Mucosa of descending colon (tissue), 3 donors: ENCODE measurements at regions not wholly inside any gene's neighbourhood (a gene's known extent, or its start where the extent isn't known, plus 50 kb on each side); places are given as distances from the start of the nearest gene placed in this dataset.

Experiments used
- ATAC-seq: fragments of 200-7000 bp; cut with Tn5 transposase; one replicate; pipeline ENCODE4 v1.9.1; 2020; ENCODE audit warnings: mild to moderate bottlenecking, moderate library complexity
- DNase-seq, 3 donors: peaks; one replicate each; pipeline ENCODE4 v3.0.0-alpha.2; 2020
- H3K36me3 ChIP-seq: fragments of 200-600 bp; one replicate; pipeline ENCODE4 v1.8.0; 2021; ENCODE audit warnings: low read depth, mild to moderate bottlenecking
- H3K4me1 ChIP-seq: fragments of 200-600 bp; one replicate; pipeline ENCODE4 v1.8.0; 2021; ENCODE audit warnings: low read depth, mild to moderate bottlenecking
- H3K4me3 ChIP-seq: fragments of 200-600 bp; one replicate; pipeline ENCODE4 v1.8.0; 2021; ENCODE audit warnings: mild to moderate bottlenecking
- H3K9me3 ChIP-seq: fragments of 200-600 bp; one replicate; pipeline ENCODE4 v1.8.0; 2021; ENCODE audit warnings: mild to moderate bottlenecking
- intact Hi-C, 2 donors: fragments of 100-400 bp; cut with DNase I in 1 of 2; cut with micrococcal nuclease in 1 of 2; formaldehyde crosslinking; loops; one replicate each; pipeline versions ENCODE4 v1.11.0 to v1.11.1; 2022; cut with DNase I, micrococcal nuclease
- TF ChIP-seq, protein P1 (sequence below): fragments of 200-600 bp; IDR thresholded peaks from one replicate; pipeline ENCODE4 v1.8.0; 2022; ENCODE audit warnings: antibody characterized with exemption, mild to moderate bottlenecking
- donor health status: DM: no; HTN: no; CAD: no; lungs with moderate emphysema.
- donor health status: DM: no; HTN: no; CAD: no.
- donor health status: DM: no; HTN: yes; CAD: no.

DNA sequence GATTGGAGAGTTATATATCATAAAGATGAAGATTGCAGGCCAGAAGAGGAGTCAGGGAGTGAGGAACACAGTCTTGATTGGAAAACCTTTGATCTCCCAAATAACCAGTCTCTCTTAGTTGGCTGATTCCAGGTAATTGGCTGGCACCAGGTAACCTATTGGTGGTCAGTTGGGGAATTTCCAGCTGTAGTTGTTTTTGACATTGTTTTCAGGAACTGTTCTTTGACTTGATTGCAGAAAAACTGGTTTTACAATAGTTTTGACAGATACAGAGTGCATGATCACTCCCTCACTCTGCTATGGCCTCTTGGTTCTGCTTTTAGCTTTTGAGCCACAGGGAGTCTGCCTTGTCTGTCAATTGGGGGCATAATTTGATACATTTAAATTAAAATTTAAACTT, 71.6 kb downstream of the ZNF641 start:
- TF ChIP-seq, protein P1, sequence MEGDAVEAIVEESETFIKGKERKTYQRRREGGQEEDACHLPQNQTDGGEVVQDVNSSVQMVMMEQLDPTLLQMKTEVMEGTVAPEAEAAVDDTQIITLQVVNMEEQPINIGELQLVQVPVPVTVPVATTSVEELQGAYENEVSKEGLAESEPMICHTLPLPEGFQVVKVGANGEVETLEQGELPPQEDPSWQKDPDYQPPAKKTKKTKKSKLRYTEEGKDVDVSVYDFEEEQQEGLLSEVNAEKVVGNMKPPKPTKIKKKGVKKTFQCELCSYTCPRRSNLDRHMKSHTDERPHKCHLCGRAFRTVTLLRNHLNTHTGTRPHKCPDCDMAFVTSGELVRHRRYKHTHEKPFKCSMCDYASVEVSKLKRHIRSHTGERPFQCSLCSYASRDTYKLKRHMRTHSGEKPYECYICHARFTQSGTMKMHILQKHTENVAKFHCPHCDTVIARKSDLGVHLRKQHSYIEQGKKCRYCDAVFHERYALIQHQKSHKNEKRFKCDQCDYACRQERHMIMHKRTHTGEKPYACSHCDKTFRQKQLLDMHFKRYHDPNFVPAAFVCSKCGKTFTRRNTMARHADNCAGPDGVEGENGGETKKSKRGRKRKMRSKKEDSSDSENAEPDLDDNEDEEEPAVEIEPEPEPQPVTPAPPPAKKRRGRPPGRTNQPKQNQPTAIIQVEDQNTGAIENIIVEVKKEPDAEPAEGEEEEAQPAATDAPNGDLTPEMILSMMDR = no peak
- Histone ChIP-seq H3K4me3 (no peak overlapping the region), H3K36me3 (no peaks in the 10 kb centered on the region), H3K9me3 (peaks cover 3% of the 10 kb centered on the region), H3K4me1 (no peaks in the 10 kb centered on the region)
- ATAC-seq (peak; percentile 26), DNase-seq (no peak)
- intact Hi-C loops = no loop called here

DNA sequence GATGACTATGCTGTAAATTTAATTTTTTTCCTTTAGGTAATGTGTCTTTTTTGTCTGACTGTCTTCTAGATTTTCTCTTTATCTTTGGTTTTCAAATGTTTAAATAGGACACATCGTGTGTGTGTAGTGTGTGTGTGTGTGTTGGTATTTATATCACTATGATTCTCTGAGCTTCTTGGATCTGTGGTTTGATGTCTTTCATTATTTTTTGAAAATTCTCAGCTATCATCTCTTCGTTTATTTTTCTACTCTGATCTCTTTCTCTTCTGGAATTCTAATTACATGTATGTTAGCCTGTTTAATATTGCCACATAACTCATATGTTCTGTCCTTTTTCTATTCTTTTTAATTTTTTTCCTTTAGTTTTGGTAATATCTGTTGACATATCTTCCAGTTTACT, 73.5 kb upstream of the OR10AD1 start:
- no peaks in the 10 kb centered on the region for H3K4me1 ChIP-seq
- peaks cover 3% of the 10 kb centered on the region for H3K9me3 ChIP-seq
- no peak for DNase-seq
- H3K4me3 ChIP-seq = no peak overlapping the region
- no peak for ATAC-seq
- intact Hi-C loops = no loop called here
- H3K36me3 ChIP-seq = no peaks in the 10 kb centered on the region
- TF ChIP-seq, protein P1 = no peak

DNA sequence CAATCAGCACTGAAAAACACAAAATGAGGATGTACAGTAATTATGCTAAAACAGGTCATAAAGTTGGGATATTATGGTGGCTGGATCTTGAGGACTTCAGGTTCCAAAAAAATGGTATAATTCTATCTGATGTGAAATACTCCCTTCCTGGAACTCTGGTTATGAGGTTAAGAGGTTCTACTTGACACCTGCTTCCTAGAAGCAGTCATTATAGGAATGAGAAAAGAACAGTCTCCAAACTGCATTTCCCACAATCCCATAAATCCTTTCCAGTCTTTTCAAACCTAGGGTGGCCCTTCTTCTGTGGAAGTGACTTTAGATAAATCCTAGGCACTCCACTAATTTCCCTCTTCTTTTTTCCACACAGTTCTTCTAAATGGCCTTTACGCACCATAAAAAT, 63.7 kb upstream of the OR10AD1 start:
- intact Hi-C loops = no loop called here
- TF ChIP-seq, protein P1 = no peak
- H3K4me3 ChIP-seq = no peak overlapping the region
- DNase-seq (no peak), ATAC-seq (no peak)
- H3K9me3 ChIP-seq = no peaks in the 10 kb centered on the region
- H3K36me3 ChIP-seq = no peaks in the 10 kb centered on the region
- no peaks in the 10 kb centered on the region for H3K4me1 ChIP-seq

DNA sequence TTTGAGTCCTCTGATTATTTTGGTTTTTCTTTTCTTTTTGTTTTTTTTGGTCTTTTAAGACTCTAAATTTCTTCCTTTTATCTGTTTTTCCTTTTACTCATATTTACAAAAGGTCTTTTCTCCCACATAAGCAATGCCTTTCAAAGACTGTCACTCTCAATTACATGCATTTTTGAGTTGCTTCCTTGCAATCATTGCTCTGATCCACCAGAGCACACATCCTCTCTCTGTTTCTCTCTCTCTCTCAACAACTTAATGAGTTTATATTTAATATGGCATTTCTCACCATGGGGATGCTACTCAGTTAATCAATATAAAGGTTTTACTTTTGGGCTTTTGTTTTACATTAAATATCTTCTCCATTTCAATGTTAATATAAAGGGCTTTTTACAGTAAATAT, 62.7 kb upstream of the OR10AD1 start:
- intact Hi-C loops = no loop called here
- Histone ChIP-seq H3K4me1 (no peaks in the 10 kb centered on the region), H3K4me3 (no peak overlapping the region), H3K9me3 (no peaks in the 10 kb centered on the region), H3K36me3 (no peaks in the 10 kb centered on the region)
- DNase-seq (no peak), ATAC-seq (no peak)
- TF ChIP-seq, protein P1 = no peak

DNA sequence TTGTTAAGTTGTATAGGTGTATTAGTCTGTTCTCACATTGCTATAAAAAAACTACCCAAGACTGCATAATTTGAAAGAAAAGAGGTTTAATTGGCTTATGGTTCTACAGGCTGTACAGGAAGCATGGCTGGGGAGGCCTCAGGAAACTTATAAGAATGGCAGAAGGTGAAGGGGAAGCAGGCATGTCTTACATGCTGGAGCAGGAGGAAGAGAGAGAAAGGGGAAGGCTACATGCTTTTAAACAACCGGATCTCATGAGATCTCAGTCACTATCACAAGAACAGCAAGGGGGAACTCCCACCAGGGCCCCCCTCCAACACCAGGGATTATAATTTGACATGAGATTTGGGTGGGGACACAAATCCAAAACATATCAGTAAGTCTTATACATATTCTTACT, 60.5 kb upstream of the OR10AD1 start:
- H3K4me3 ChIP-seq = no peak overlapping the region
- TF ChIP-seq, protein P1 = no peak
- ATAC-seq (no peak), DNase-seq (no peak)
- no peaks in the 10 kb centered on the region for H3K36me3 ChIP-seq
- intact Hi-C loops = no loop called here
- no peaks in the 10 kb centered on the region for H3K4me1 ChIP-seq
- H3K9me3 ChIP-seq = no peaks in the 10 kb centered on the region

DNA sequence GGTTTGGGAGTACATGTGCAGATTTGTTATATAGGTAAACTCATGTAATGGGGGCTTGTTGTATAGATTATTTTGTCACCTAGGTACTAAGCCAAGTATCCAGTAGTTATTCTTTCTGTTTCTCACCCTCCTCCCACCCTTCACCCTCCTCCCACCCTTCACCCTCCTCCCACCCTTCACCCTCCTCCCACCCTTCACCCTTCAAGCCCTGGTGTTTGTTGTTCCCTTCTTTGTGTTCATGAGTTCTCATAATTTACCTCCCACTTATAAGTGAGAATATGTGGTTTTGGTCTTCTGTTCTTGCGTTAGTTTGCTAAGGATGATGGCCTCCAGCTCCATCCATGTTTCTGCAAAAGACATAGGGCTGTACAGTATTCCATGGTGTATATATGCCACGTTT, 58.7 kb upstream of the OR10AD1 start:
- no peaks in the 10 kb centered on the region for H3K4me1 ChIP-seq
- H3K4me3 ChIP-seq = no peak overlapping the region
- intact Hi-C loops = no loop called here
- TF ChIP-seq, protein P1 = no peak
- no peaks in the 10 kb centered on the region for H3K36me3 ChIP-seq
- no peaks in the 10 kb centered on the region for H3K9me3 ChIP-seq
- ATAC-seq = no peak
- DNase-seq = no peak
